Right renal cortex interstitium (tissue), 3 donors: ENCODE measurements at regions not wholly inside any gene's neighbourhood (a gene's known extent, or its start where the extent isn't known, plus 50 kb on each side); places are given as distances from the start of the nearest gene placed in this dataset.

Experiments
- DNase-seq, 3 donors: peaks; one replicate each; pipeline ENCODE4 v3.0.0-alpha.2; 2013; ENCODE audit warnings: low read depth in 3 of 3, low spot score in 2 of 3

DNA sequence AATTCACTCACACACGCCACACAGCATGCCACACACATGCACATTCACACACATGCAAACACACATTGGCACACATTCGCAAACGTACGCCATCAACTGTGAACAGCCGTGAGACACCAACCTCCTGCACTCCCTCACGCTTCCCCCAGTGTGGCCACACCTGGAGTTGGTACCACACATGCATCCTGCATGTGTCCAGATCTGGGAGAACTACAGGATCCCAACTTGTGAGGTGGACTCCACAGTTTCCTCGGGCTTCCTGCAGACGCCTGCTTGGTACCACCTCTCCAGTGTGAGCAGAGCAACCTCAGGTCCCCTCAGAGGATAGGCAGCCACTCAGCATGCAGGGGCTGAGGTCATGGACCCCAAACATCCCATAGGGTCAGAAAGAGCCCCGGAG, 239.0 kb downstream of the EIPR1 start:
- DNase-seq, result no peak

DNA sequence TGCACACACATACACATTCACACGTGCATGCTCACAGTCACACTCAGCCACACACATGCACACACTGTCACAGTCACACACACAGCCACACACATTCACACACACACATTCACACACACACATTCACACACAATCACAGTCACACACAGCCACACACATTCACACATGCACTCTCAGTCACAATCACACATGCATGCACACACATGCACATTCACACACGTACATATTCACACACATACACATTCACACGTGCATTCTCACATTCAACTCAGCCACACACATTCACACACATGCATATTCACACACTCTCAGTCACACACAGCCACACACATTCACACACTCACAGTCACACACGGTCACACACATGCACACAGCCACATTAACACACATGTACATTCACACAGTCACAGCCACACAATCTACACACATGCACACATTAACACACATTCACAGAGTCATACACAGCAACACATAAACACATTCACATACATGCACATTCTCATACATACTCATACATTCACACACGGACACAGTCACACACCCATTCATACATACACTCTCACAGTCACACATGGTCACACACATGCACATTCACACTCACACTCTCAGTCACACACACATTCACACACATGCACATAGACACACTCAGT, 239.8 kb downstream of the EIPR1 start:
- DNase-seq, result no peak

DNA sequence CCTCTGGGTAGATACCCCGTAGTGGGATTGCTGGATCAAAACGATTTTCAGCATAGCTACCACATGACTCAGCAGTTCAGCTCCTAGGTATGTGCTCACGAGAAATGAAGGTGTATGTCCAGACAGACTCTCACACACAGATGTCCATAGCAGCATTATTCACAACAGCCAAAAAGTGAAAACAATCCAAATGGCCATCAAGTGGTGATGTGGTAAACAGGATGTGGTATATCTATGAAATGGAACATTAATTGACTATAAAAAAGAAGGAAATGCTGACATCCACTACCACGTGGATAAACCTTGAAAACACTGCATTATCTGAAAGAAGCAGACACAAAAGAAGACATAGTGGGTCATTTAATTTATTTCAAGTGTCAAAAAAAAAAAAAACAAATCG, 241.9 kb downstream of the EIPR1 start:
- no peak for DNase-seq

DNA sequence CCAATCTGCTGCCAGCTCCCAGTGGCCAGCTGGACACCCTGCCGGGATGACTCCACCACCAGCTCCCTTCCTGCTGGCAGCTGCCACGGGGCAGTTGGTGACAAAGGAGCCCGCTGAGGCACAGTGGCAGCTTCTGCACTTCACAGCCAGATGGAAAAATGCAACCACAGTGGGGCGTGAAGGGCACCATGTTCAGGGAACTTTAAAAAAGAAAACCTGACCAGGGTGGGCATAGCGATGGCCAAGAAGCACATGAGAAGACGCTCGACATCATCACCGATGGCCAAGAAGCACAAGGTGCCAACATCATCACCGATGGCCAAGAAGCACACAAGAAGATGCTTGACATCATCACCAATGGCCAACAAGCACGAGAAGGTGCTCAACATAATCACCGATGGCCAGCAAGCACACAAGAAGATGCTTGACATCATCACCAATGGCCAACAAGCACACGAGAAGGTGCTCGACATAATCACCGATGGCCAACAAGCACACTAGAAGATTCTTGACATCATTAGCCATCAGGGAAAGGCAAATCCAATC, 243.5 kb downstream of the EIPR1 start:
- no peak for DNase-seq

DNA sequence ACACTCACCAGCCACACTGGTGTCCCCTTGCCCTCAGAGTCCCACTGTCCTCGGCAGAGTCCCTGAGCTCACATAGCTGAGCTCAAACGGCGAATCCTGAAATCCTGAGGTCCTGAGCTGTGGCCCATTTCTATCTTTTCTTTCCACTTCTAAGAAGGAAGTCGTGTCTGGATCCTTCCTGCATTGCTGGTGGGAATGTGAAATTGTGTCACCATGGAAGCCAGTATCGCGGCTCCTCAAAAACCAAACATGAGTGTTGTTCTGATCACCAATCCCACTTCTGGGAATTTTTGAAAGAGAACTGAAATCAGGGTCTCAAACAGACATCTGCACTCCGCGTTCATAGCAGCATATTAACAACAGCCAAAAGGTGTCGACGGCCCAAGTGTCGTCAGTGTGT, 244.7 kb downstream of the EIPR1 start:
- no peak for DNase-seq

DNA sequence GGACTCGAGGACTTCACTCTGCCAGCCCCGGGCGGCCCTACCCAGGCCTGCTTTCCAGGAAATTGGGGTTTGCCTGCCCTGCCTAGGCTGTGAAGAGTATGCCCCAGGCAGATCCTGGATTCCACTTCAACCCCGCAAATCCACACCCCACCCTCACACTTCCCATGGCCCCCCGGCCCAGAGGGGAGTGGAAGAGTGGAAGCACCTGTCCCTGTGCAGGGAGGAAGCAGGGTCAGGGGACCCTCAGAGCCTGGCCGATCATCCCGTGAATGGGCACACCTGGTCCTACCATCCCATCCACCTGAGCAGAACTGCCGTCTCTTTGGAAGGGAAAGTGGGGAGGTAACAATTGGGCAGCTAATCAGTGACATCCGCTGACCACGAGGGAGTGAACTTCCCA, 245.2 kb downstream of the EIPR1 start:
- DNase-seq, result no peak

DNA sequence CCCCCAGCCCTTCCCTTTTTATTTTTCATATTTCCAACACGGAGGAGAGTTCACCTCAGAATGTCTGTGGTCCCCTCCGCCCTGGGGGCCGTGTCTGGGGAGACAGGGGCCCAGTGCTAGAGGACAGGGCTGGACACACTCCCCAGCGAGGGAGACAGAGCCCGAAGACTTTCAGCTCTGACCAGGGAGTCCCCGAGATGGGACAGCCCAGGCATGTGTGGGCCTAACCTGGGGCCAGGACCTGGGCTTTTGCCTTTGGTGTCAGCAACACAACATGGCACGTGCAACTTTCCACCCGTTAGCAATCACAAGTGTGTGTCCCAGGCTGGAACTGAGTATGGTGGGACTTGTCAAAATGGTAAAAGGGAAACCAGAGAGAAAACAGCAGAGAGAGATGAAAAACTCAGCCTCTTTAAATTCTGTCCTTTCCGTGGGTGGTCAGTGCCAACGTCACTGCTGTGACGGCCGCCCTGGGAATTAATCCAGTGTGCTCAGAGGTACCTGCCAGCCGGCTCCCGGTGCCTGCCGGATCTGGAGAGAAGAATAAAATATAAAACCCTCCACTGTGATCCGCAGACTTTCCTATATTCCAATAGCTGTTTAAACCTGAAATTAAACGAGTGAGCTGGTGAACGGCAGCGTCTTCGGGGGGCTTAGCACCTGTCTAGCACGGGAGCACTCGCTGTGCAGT, 245.8 kb downstream of the EIPR1 start:
- DNase-seq, result no peak

DNA sequence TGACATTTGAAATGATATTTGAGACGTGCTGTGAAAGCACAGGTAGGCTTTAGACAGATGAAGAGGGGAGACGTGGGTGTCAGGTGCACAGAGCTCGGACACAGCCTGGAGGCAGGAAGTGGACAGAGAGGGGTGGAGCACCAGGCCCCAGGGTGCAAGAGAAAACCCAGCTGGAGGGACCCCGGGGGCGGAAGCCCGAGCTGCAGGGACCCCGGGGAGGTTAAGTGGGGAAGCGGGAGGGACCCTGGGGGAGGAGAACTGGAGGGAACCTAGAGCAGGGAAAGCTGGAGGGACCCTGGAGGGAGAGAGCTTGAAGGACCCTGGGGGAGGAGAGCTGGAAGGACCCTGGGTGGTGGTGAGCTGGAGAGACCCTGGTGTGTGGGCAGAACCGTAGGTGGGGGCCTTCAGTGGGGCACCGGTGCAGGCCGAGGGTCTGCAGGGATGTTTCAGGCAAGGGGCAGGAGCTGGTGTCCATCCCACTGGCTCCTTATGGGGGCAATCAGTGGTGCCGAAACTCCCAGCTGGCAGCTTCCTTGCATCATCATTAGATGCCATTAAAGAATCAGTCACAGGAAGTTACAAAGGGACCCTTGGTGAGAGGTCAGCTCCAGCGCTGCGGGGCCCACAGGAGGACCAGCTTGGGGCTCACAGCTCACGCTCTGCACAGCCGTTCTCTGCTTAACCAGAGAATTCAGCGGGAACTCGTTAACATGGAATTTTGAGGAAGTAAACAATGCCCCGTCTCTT, 246.6 kb downstream of the EIPR1 start:
- DNase-seq, result peak in 1 of 3 donors; percentile 7

DNA sequence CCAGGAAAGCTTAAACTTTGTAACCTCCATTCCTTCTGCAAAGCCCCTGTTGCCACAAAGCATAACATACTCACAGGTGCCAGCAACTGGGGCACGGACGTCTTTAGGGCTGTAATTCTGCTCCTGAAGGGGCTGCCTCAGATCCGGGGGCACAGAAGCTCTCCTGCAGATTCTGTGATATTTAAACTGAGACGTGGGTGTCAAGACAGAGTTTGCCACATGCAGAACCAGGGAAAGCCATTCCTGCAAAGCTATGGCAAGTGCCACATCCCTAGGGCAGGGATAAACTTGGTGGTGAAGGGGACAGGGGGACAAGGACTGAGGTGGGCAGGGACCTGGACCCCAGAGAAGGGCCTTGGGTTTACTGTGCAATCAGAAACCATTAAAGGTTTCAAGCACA, 247.2 kb downstream of the EIPR1 start:
- no peak for DNase-seq

DNA sequence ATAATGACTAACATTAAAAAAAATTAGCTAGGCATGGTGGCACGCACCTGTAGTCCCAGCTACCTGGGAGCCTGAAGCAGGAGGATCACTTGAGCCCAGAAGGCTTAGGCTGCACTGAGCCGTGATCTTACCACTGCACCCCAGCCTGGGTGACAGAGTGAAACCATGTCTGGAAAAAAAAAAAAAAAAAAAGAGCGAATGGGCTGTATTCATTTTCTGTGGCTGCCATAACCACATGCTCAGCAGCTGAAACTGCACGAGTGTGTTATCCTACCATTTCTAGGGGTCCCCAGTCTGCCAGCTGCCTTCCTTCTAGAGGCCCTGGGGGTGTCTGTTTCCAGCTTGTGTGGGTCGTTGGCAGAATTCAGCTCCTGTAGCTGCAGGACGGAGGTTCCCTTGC, 247.8 kb downstream of the EIPR1 start:
- DNase-seq, result no peak

DNA sequence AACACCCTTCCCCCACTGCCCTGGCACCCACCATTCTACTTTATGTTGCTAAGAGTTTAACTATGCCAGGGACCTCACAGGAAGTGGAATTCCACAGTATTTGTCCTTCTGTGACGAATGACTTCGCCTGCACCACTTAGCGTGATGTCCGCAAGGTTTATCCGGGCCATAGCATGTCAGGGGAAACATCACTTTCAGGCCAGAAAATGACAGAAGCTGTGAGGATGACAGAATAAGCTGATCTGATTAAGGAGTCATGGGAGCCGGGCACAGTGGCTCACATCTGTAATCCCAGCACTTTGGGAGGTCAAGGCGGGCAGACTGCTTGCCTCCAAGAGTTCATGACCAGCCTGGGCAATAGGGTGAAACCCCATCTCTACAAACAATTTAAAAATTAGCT, 248.8 kb downstream of the EIPR1 start:
- no peak for DNase-seq

DNA sequence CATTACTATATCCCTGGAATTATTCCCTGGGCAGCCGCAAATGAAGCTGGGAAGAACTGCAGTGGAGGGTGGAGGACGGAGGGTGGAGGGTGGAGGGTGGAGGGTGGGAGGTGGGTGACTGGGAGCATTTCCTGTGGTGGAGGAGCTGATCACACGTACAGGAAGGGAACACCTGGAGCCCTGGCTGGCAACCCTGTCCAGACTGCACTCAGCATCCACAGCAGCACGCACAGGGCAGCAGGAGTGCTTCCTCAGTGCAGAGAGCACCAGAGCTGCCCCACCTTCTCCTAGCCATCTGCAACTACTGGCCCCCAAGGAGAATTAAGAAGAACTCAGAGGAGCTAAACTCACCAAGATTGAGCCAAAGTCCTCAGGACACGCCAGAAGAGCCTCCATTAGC, 249.9 kb downstream of the EIPR1 start:
- no peak for DNase-seq

DNA sequence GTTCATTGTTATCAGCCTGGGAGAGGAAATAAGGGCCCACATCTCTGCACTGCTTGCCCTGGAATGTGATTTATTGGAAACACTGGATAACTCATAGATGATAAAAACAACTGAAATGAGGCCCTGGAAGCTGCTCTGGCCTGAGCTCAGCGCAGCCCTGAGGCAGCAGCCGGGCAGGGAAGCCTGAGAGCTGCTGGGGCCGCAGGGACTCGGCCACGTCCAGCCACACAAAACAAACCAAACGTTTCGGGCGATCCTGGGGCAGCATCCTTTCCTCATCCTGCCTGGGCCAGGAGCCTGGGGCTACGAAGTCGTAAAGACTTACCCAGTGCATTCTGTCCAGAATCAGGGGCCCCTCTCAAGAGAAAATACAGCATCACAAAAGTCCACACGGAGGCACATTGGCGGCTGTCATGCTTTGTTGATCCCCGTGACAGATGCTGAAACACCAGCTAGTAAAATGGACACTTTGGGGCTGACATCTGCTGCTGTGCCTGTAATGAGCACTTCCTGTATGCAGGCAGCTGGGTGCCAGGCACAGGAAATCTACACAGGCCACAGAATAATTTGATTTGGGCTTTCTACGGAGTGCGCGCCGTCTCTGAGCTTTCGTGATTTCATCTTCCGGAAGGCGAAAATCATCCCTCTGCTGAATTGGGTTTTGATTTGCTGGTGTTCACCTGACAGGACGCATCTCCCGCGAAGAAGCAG, 250.6 kb downstream of the EIPR1 start:
- DNase-seq, result no peak

DNA sequence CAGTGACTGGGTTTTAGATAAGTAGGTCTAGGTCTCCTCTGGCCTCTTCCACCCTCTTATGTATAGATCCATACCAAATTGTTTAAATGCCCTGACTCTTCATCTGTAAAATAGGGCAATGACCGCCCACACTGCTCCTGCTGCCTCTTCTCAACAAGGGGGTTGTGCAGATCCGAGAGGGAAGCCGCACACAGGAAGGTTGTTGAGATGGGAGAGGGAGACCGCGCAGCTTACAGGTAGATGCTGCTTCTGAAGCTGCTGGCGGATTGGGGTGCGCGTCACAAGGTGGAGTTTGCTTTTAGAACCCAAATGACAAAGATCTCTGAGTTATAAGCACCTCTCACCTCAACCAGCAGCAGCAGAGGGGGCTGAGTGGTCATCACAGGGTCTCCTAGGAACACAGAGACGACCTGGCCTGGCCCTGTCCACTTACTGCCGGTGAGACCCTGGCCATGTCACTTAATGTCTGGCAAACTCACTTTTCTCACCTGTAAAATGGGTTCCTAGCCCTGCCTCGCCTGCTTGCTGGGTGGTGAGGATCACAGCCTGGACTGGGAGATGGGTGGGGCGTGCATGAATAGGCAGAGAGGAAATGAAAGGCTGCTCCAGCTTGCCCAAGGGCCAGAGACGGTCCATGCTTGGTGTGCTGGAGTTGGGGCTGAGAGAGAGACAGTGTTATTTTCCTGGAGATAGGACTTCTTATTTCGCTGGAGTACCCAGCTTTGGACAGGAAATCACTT, 251.3 kb downstream of the EIPR1 start:
- DNase-seq, result no peak

DNA sequence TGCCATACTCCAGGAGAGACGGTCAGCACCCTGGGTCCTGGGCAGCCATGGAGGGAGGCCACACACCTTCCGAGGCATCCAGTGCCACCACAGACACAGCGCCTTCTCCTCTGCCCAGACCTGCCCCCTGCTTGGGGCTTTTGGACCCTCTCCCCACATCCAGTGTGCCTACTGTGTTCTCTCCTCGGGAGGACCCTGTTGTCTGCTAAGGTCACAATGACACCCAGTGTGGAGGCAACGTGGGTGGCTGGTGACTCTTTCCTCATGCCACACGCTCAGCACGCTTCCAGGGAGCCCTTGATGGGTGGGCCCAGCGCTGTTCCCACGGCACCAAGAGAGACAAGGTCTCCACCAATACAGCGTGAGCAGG, 251.9 kb downstream of the EIPR1 start:
- DNase-seq, result no peak

DNA sequence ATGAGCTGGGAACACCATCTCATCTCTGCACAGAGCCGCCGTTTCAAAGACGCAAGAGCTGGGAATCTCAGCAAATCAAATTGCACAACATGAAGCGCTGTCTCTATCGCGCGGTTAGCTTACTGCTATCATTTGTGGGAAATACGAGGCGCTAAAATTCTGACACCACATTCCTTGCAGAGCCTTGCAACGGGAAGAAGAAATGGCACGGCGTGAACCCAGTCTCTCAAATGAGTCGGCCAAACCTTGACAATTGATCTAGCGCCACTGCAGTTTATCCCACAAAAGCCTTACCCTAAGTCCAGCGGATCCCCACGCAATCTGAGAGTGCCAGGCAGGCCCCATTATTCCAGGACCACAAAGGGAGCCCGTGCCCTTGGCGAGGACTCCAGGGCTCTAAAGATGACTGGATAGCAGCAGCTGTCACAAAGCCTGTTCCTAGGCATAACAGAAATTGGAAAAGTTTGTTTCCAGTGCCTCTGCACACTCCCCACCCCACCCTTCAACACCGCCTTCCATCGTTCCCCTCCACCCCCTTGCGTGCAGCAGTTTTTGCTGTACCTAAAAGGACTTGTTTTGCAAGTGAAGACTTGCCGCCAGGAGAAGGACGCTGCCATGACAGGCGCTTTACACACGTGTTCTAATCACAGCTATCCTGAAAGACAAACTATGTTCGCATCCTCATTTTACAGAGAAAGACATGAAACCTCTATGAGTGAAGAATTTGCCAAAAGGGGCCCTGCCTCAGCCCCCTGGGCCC, 252.4 kb downstream of the EIPR1 start:
- no peak for DNase-seq

DNA sequence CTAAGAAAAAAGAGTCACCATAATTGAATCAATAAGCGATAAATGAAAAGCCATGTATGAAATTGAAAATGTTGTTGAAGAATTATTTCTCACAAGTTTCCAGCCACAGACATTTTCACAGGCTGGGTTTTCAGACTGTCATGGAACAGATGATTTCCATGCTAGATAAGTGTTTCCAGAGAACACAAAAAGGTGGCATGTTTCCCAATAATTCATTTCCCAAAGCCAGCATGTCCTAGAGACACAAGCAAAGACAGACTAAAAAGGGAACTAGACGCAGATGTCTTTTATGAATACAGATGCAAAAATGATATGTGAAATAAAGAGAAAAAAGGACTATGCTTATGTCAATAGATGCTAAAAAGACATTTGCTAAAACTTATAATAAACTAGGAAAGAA, 255.1 kb downstream of the EIPR1 start:
- DNase-seq, result no peak

DNA sequence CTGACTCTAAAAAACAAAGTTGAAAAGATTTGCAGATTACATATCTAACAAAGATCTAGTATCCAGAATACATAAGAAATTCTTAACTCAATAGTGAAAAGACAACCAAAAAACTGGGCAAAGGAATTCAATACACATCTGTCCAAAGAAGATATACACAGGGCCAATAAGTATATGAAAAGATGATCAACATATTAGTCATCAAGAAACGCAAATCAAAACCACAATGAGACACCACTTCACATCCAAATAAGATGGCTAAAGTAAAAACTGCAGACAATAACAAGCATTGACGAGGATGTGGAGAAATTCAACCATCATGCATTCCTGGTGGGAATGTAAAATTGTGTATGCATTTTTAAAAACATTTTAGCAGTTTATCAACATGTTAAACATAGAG, 256.0 kb downstream of the EIPR1 start:
- DNase-seq, result no peak

DNA sequence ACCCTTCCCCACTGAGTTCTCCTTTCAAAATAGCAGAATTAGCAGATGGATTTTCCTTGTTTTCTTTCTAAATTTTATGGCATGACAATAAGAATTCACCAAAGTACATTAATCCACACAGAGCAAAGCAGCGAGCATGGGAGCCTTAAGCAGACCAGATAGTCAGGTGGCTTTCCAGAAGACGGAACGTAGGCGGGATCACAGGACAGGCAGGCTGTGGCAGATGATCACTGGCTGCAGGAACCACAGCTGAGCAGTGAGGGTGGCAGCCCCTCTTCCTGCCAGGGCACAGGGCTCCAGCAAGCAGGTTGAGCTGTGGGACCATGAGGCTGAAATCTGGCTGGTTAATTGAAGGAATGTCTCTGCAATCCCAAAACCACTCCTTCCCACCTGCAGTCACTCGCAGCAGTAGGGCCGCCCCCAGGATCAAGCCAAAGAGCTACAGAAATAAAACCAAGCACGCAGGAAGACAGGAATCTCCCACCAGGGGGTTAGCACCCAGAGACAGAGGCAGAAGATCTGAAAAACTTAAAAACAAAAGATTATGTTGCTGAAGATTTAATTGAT, 259.9 kb downstream of the EIPR1 start:
- no peak for DNase-seq
